Ishikawa (cell line): ENCODE measurements at regions not wholly inside any gene's neighbourhood (a gene's known extent, or its start where the extent isn't known, plus 50 kb on each side); places are given as distances from the start of the nearest gene placed in this dataset.

Source experiments
- CREB1 ChIP-seq: IDR thresholded peaks from 2 replicates; pipeline ENCODE4 v1.6.1; 2012; ENCODE audit warnings: low read depth
- EP300 ChIP-seq: IDR thresholded peaks from 2 replicates; pipeline ENCODE4 v1.6.1; 2012; ENCODE audit warnings: borderline replicate concordance
- MAX ChIP-seq: IDR thresholded peaks from 2 replicates; pipeline ENCODE4 v1.6.1; 2012
- RAD21 ChIP-seq: IDR thresholded peaks from 2 replicates; pipeline ENCODE4 v1.6.1; 2012; ENCODE audit warnings: low read depth
- REST ChIP-seq: IDR thresholded peaks from 2 replicates; pipeline ENCODE4 v1.6.1; 2012; ENCODE audit warnings: low read depth, mild to moderate bottlenecking
- TEAD4 ChIP-seq: IDR thresholded peaks from 2 replicates; pipeline ENCODE4 v1.6.1; 2012

- TF ChIP-seq REST = no peak
- TF ChIP-seq TEAD4 = no peak
- TF ChIP-seq MAX = no peak
- no peak for TF ChIP-seq EP300
- no peak for TF ChIP-seq RAD21
- TF ChIP-seq CREB1 = no peak
Observed at GRCh38 chr5:53429706-53430105, 50.7 kb upstream of the FST start.
